ENCODE measurements at regions not wholly inside any gene's neighbourhood (a gene's known extent, or its start where the extent isn't known, plus 50 kb on each side); places are given as distances from the start of the nearest gene placed in this dataset.

GRCh38 chr7:145347271-145347670, 511.4 kb upstream of the TPK1 start:
- H3K9me3 ChIP-seq, result peaks cover 0 to 11% (median 0%) of the 10 kb centered on the region in 3 donors
- H3K4me1 ChIP-seq, result no peaks in the 10 kb centered on the region
- H3K36me3 ChIP-seq, result no peaks in the 10 kb centered on the region
- H3K27me3 ChIP-seq, result no peaks in the 10 kb centered on the region
- no peak overlapping the region for H3K4me3 ChIP-seq
- DNase-seq, result no peak
- WGBS, 2 donors, result 69% methylated on average over 6 to 7 of the region's 8 CpGs
- H3K27ac ChIP-seq, result no peak overlapping the region
- intact Hi-C loops (cut with DNase I), result no loop called here
- TF ChIP-seq CTCF (IDR thresholded peaks at IDR 0.05) (no peak), POLR2A (IDR thresholded peaks at IDR 0.05) (no peak)

GRCh38 chr7:145339319-145339718, 503.5 kb upstream of the TPK1 start:
- no peak overlapping the region for H3K27ac ChIP-seq
- no peaks in the 10 kb centered on the region for H3K4me1 ChIP-seq
- no peak overlapping the region for H3K4me3 ChIP-seq
- no peak for DNase-seq
- 61 to 73% methylated on average over 2 of the region's 2 CpGs for WGBS, 2 donors
- no peaks in the 10 kb centered on the region for H3K9me3 ChIP-seq
- no peak for TF ChIP-seq CTCF (IDR thresholded peaks at IDR 0.05)
- no peaks in the 10 kb centered on the region for H3K36me3 ChIP-seq
- intact Hi-C loops (cut with DNase I), result no loop called here
- no peaks in the 10 kb centered on the region for H3K27me3 ChIP-seq

- no peaks in the 10 kb centered on the region for H3K27me3 ChIP-seq
- H3K27ac ChIP-seq, result no peak overlapping the region
- WGBS, 2 donors, result 76 to 81% methylated on average over 7 of the region's 7 CpGs
- H3K4me3 ChIP-seq, result no peak overlapping the region
- H3K4me1 ChIP-seq, result no peaks in the 10 kb centered on the region
- H3K36me3 ChIP-seq, result no peaks in the 10 kb centered on the region
- no peaks in the 10 kb centered on the region for H3K9me3 ChIP-seq
- intact Hi-C loops (cut with DNase I), result no loop called here
- no peak for DNase-seq
- no peak for TF ChIP-seq POLR2A (IDR thresholded peaks at IDR 0.05)
- no peak for TF ChIP-seq CTCF (IDR thresholded peaks at IDR 0.05)
Measured at GRCh38 chr7:145331522-145331921, 495.7 kb upstream of the TPK1 start.

GRCh38 chr7:145331076-145331475, 495.2 kb upstream of the TPK1 start:
- intact Hi-C loops (cut with DNase I), result no loop called here
- no peaks in the 10 kb centered on the region for H3K4me1 ChIP-seq

GRCh38 chr7:145327646-145328045, 491.8 kb upstream of the TPK1 start:
- WGBS, 2 donors, result 58 to 72% methylated on average over 1 of the region's 1 CpG
- H3K9me3 ChIP-seq, result no peaks in the 10 kb centered on the region
- H3K4me3 ChIP-seq, result no peak overlapping the region
- H3K27me3 ChIP-seq, result no peaks in the 10 kb centered on the region
- no peak overlapping the region for H3K27ac ChIP-seq
- DNase-seq, result no peak
- no peaks in the 10 kb centered on the region for H3K4me1 ChIP-seq
- TF ChIP-seq CTCF (IDR thresholded peaks at IDR 0.05) (no peak), POLR2A (IDR thresholded peaks at IDR 0.05) (no peak)
- no peaks in the 10 kb centered on the region for H3K36me3 ChIP-seq
- intact Hi-C loops (cut with DNase I), result no loop called here

More at GRCh38 chr7:145331076-145331475, 495.2 kb upstream of the TPK1 start:
- H3K36me3 ChIP-seq, result no peaks in the 10 kb centered on the region
- no peak overlapping the region for H3K27ac ChIP-seq
- H3K27me3 ChIP-seq, result no peaks in the 10 kb centered on the region
- no peaks in the 10 kb centered on the region for H3K9me3 ChIP-seq
- DNase-seq, result no peak
- TF ChIP-seq POLR2A (IDR thresholded peaks at IDR 0.05) (no peak), CTCF (IDR thresholded peaks at IDR 0.05) (no peak)
- WGBS, 2 donors, result 26 to 33% methylated on average over 2 of the region's 2 CpGs
- no peak overlapping the region for H3K4me3 ChIP-seq

Data from esophagus squamous epithelium (tissue), 5 donors.